T-helper 2 cell treated with Interferon-gamma antibody and Interleukin-4, amounts not matched to agents 100 ng/mL and 5 ng/mL, for 36 hours (primary cell): ENCODE measurements at regions not wholly inside any gene's neighbourhood (a gene's known extent, or its start where the extent isn't known, plus 50 kb on each side); places are given as distances from the start of the nearest gene placed in this dataset.
"Not testable (repeated sequence)": the region's sequence is repeated elsewhere in the genome, so short reads cannot be mapped to it uniquely, and the experiment has no call there.

Source experiments
- intact Hi-C: fragments of 100-400 bp; cut with micrococcal nuclease; formaldehyde crosslinking; loops from one replicate; pipeline ENCODE4 v1.15.1; 2023

GRCh38 chr4:107392380-107392779, 327.7 kb downstream of the PAPSS1 start:
- intact Hi-C loops, result no loop called here

- intact Hi-C loops, result no loop called here
These were observed 328.4 kb downstream of the PAPSS1 start for GRCh38 chr4:107391630-107392028.

- intact Hi-C loops, result no loop called here
These were observed 328.9 kb downstream of the PAPSS1 start for GRCh38 chr4:107391009-107391629.

GRCh38 chr4:107389965-107390364, 330.1 kb downstream of the PAPSS1 start:
- intact Hi-C loops, result no loop called here

GRCh38 chr4:107388736-107389274, 331.2 kb downstream of the PAPSS1 start:
- intact Hi-C loops, result no loop called here

GRCh38 chr4:107380836-107381438, 339.1 kb downstream of the PAPSS1 start:
- intact Hi-C loops, result no loop called here

- intact Hi-C loops, result no loop called here
These were observed 339.8 kb downstream of the PAPSS1 start for GRCh38 chr4:107380190-107380589.

- intact Hi-C loops, result no loop called here
These were observed 340.8 kb downstream of the PAPSS1 start for GRCh38 chr4:107379054-107379869.

- intact Hi-C loops, result no loop called here
These were observed 340.2 kb upstream of the DKK2 start for GRCh38 chr4:107376293-107376692.

- intact Hi-C loops, result no loop called here
These were observed 330.8 kb upstream of the DKK2 start for GRCh38 chr4:107366900-107367299.

- intact Hi-C loops, result no loop called here
These were observed 330.1 kb upstream of the DKK2 start for GRCh38 chr4:107366016-107366735.

- intact Hi-C loops, result no loop called here
These were observed 327.0 kb upstream of the DKK2 start for GRCh38 chr4:107363125-107363524.

- intact Hi-C loops, result no loop called here
These were observed 323.1 kb upstream of the DKK2 start for GRCh38 chr4:107359208-107359607.

- intact Hi-C loops, result not testable (repeated sequence)
These were observed 318.2 kb upstream of the DKK2 start for GRCh38 chr4:107354304-107354703.

- intact Hi-C loops, result no loop called here
These were observed 315.1 kb upstream of the DKK2 start for GRCh38 chr4:107351196-107351595.

- intact Hi-C loops, result no loop called here
These were observed 313.6 kb upstream of the DKK2 start for GRCh38 chr4:107349732-107350131.

- intact Hi-C loops, result no loop called here
These were observed 313.2 kb upstream of the DKK2 start for GRCh38 chr4:107349266-107349665.

GRCh38 chr4:107348188-107349050, 312.3 kb upstream of the DKK2 start:
- intact Hi-C loops, result no loop called here

- intact Hi-C loops, result no loop called here
These were observed 297.4 kb upstream of the DKK2 start for GRCh38 chr4:107333518-107333917.

GRCh38 chr4:107332656-107333055, 296.5 kb upstream of the DKK2 start:
- intact Hi-C loops, result not testable (repeated sequence)

GRCh38 chr4:107330916-107331315, 294.8 kb upstream of the DKK2 start:
- intact Hi-C loops, result no loop called here
